Inferior parietal cortex (tissue), 1 donor: ENCODE measurements at regions not wholly inside any gene's neighbourhood (a gene's known extent, or its start where the extent isn't known, plus 50 kb on each side); places are given as distances from the start of the nearest gene placed in this dataset.
"Not testable (repeated sequence)": the region's sequence is repeated elsewhere in the genome, so short reads cannot be mapped to it uniquely, and the experiment has no call there.

Experiments used
- DNase-seq: peaks from one replicate; pipeline ENCODE4 v3.0.0-alpha.2; 2016; ENCODE audit errors: extremely low spot score

DNA sequence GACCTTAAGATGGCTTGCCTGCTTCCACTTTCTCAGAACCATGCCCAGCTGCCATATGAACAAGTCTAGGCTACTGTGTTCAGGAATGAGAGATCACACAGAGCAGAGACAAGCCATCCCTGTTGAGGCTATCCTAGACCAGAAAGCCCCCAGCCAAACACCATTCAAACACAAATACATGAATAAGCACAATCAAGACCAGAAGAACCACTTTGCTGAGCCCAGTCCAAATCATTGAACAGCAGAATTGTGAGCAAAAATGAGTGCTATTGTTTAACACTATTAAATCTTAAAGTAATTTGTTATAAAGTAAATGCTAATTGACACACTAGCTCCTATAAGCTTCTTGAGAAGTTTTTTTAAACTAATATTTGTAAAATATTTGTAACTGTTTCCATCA is 79.0 kb upstream of the LYZL1 start:
- no peak for DNase-seq

DNA sequence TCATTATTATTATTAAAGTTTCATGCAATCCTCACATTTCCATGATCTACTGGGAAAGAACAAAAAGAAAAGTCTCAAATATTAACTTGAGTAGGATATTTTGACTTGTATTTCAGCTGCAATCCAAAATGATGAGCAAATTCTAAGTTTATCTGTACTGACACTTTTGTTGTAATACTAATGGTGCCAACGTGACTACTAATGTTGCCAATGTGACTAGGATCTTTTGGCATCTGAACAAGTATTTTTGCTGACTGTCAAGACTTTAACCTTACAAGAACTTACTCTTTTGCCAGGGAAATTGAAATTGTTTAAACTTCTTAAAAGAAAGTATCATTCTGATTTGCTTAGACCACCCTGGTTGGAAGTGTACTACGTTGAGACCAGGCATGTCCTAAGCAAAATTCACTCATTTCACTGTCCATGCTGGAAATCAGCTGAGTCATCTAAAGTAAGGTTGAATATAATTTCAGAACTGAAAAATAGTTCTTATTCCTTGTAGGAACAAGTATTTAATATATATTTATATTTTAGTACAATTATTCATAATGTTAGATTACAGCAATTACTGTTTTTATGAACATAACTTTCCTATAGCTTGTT is 78.5 kb upstream of the LYZL1 start:
- DNase-seq = no peak

DNA sequence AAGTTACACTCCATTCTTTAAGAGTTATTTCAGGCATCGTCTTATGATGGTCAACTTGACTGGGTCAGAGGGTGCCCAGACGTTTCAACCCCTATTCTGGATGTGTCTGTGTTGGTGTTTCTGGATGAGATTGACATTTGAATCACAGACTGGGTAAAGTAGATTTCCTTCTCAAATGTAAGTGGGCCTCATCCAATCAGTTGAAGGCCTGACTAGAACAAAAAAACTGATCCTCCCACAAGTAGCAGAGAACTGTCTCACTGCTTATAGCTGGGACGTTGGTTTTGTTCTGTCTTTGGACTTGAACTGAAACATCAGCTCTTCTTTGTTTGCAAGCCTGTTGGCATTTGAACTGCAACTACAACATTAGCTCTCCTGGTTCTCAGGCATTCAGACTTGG is 76.3 kb upstream of the LYZL1 start:
- no peak for DNase-seq

DNA sequence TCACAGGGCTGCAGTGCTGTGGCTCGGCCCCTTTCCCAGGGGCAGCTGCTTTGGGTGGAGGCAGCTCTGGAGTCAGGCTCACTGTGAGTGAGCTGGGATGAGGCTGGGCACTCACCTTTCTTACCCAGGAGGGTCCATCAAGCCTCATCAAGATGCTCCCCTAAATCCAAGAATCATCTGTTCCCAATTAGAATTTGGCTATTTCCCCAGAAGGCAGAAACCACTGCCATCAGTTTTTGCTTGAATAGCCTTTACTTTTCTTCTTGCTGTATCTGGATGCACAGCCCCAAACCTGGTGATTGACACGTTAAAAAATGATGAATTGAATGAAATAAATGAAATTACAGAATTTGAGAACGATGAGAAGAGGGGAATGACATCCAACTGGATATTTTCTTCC is 74.3 kb upstream of the LYZL1 start:
- no peak for DNase-seq

DNA sequence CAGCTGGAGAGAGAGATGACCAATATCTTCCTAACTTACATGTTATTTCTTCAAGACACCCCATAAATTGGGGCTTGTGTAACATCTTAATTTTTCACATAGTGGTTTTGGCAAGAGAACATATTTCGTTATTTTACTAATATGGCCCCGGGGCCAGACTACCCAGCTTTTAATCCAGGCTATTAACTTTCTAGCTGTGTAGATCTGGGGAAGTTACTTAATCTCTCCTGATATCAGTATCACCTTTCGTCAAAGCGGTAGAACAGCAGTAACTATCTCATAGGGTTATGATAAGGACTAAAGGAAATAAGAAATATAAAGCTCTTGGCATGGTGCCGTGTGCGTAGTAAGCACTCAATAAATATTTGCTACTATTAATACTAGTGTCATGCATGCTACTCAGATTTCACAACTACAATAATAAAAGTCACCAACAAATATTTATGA is 71.6 kb upstream of the LYZL1 start:
- no peak for DNase-seq

DNA sequence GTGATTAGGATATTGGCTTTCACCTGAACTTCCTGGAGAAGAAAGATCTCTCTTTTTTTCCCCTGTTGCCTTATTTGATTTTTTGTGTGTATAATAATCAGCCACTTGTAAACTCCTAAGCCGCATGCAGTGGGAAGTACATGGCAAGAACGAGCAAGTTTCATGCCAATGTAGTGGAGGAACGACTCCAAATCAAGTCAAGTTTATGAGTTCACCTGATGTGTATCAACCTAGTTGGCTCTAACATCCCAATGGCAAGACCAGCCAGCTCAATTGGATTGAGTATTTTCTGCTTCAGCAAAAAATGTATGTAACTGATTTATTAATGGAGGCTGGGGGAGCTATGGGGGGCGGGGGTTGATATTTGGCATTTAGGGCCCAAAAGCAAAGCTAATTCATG is 65.5 kb upstream of the LYZL1 start:
- no peak for DNase-seq

DNA sequence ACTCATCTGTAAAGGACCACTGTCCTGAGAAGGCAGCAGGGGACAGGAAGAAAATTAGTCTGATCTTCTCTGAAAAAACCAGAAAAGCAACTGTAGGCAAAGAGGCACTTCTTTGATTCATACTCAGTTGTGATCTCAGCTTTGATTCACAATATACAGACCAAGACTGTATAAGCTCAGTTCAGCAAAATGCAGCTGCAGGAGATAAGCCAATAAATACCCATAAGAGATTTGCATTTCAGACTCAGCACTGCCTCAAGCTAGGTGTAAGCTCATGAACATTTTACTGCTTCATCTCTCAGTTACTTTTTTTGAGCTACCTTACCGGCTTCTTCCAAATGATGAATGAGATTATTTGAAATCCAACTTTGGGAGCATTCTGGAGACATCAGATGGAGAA is 64.2 kb upstream of the LYZL1 start:
- DNase-seq = no peak

DNA sequence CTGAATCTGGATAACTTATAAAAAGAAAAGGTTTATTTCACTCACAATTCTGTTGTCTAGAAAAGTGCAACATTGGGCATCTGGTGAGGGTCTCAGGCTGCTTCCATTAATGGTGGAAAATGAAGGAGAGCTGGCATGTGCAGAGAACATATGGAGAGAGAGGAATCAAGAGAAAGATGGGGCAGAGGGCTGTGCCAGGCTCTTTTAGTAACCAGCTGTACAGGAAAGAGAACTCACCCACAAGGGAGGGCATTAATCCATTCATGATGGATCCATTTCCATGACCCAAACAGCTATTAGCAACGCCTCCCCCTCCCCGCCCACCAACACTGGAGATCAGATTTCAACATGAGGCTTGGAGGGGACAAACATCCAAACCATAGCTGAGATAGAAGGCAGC is 61.7 kb upstream of the LYZL1 start:
- DNase-seq = no peak

DNA sequence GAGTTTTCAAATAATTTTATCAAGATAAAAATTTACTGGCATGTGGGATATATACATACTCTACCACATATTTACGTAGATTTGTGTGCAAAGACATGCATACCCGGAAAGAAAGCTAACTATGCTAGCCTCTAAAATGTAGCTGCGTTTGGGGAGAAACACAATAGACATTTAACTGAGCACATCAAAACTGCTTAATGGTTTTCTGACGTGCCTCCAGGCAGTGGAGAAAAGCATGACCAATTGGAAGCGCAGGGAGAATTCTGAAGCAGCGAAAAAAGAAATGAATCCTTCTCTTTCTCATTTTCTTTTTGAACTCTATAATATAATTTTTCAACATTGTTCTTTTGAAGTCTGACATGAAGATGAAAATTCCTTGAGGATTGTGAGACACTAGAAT is 60.3 kb upstream of the LYZL1 start:
- no peak for DNase-seq

DNA sequence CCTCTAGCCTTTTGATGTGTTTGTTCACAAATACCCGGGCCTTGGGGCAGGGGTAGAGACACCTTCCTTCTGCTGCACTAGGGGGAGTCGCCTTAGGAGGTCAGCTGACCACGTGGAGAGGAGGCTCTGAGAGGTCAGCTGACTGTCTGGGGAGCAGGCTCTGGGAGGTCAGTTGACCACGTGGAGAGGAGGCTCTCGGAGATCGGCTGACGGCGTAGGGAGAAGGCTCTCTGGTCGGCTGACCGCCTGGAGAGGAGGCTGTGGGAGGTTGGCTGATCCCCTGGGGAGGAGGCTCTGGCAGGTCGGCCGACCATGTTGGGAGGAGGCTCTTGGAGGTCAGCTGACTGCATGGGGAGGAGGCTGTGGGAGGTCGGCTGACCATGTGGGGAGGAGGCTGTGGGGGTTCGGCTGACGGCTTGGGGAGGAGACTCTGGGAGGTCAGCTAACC is 59.6 kb upstream of the LYZL1 start:
- no peak for DNase-seq

DNA sequence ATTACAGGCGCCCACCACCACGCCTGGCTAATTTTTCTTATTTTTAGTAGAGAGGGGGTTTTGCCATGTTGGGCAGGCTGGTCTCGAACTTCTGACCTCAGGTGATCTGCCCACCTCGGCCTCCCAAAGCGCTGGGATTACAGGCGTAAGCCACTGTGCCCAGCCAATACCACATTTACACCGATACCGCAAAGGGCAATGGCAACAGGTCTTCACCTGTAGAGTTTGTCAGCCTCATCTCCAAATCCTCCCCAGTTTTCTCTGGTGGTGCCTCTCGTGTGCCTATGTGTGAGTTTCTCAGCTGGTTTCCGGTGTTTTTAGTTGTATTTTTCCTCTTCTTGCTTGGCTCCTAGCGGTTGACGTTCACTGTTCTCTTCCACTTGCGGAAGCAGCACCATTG is 52.0 kb upstream of the LYZL1 start:
- not testable (repeated sequence) for DNase-seq

DNA sequence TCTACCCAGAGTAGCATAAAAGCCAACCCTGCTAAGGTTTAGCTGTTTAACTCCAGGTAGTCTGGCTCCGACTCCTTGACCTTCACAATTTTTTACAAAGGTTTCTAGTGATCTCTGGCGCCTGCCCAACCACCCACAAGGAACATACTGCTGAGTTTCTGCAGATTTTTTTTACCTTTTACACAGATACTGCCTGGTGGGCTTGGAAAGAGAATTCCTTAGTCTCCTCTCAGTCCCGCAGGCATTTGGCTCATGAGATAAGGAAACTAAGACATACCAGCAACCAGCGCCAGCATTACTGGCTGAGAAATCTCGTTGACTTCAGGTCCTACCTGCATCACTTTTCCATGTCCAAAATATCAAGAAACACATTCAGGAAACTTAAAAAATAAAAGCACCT is 51.1 kb upstream of the LYZL1 start:
- DNase-seq = no peak

DNA sequence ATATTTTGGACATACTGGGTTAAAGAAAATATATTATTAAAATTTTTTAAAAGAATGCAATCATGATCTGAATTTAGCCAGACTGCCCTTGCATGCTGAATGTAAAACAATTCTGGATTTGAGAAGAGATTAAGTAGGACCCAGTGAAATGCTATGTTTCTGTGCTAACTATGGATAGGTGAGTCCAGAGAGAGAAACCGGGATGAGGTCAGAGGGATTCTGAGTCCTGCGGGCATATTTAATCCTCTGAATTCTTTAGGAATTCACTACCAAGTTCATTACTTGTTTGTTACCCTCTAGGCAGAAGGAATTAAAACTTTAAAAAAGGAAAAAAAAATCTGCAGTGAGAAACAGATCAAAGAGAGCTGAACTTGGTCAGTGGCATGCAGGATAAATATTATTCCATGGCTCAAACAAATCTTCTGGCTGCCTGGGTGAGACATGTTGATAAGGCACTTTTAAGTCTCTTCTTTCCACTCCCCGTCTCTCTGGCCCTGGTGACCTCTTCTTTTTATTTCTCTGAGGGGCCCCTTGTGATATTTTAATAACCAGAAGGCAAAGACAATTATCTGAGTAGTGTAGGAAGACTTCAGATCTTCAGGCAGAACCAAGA is 50.2 kb upstream of the LYZL1 start:
- DNase-seq = no peak
